NCI-H1694 (cell line): ENCODE measurements at regions not wholly inside any gene's neighbourhood (a gene's known extent, or its start where the extent isn't known, plus 50 kb on each side); places are given as distances from the start of the nearest gene placed in this dataset.

Source experiments
- DNase-seq: peaks from one replicate; lab custom pipeline; 2025; lab: John Stamatoyannopoulos, UW

GRCh38 chr5:175243441-175243840, 200.5 kb downstream of the DRD1 start:
- no peak for DNase-seq

- DNase-seq = no peak
Measured at GRCh38 chr5:175242207-175242606, 201.8 kb downstream of the DRD1 start.

GRCh38 chr5:175238326-175238725, 205.7 kb downstream of the DRD1 start:
- no peak for DNase-seq

- DNase-seq = no peak
Measured at GRCh38 chr5:175236176-175236575, 207.8 kb downstream of the DRD1 start.

- peak; percentile 87 for DNase-seq
Measured at GRCh38 chr5:175235251-175235960, 208.6 kb downstream of the DRD1 start.

- no peak for DNase-seq
Measured at GRCh38 chr5:175230299-175230698, 213.7 kb downstream of the DRD1 start.

GRCh38 chr5:175226506-175226905, 217.5 kb downstream of the DRD1 start:
- DNase-seq = peak; percentile 47

GRCh38 chr5:175223291-175223690, 220.7 kb downstream of the DRD1 start:
- DNase-seq = no peak

- no peak for DNase-seq
Measured at GRCh38 chr5:175222621-175223020, 221.4 kb downstream of the DRD1 start.

GRCh38 chr5:175220549-175220948, 223.4 kb downstream of the DRD1 start:
- no peak for DNase-seq

- no peak for DNase-seq
Measured at GRCh38 chr5:175219366-175219765, 224.6 kb downstream of the DRD1 start.

- no peak for DNase-seq
Measured at GRCh38 chr5:175216991-175217390, 227.0 kb downstream of the DRD1 start.

GRCh38 chr5:175215906-175216305, 228.1 kb downstream of the DRD1 start:
- no peak for DNase-seq

GRCh38 chr5:175214152-175214551, 229.8 kb downstream of the DRD1 start:
- DNase-seq = no peak

- no peak for DNase-seq
Measured at GRCh38 chr5:175211956-175212756, 231.8 kb downstream of the DRD1 start.

- DNase-seq = no peak
Measured at GRCh38 chr5:175207321-175208040, 236.5 kb downstream of the DRD1 start.

GRCh38 chr5:175206669-175207068, 237.3 kb downstream of the DRD1 start:
- DNase-seq = no peak

- DNase-seq = peak; percentile 73
Measured at GRCh38 chr5:175202463-175203068, 241.4 kb downstream of the DRD1 start.

- DNase-seq = no peak
Measured at GRCh38 chr5:175201393-175201792, 242.6 kb downstream of the DRD1 start.

GRCh38 chr5:175195698-175196656, 248.0 kb downstream of the DRD1 start:
- DNase-seq = no peak

GRCh38 chr5:175181331-175181730, 262.7 kb downstream of the DRD1 start:
- DNase-seq = no peak
